Activated naive CD8-positive, alpha-beta T cell treated with anti-CD3 and anti-CD28 coated beads for 36 hours (primary cell): ENCODE measurements at regions not wholly inside any gene's neighbourhood (a gene's known extent, or its start where the extent isn't known, plus 50 kb on each side); places are given as distances from the start of the nearest gene placed in this dataset.

ENCODE experiments used
- DNase-seq: peaks from one replicate; pipeline ENCODE4 v3.0.0; 2021
- H3K27ac Mint-ChIP-seq: one replicate; pipeline ENCODE4 v1.8.0; 2022; ENCODE audit warnings: mild to moderate bottlenecking, moderate library complexity, mixed read lengths
- H3K27me3 Mint-ChIP-seq: one replicate; pipeline ENCODE4 v1.8.0; 2022; ENCODE audit warnings: mild to moderate bottlenecking, mixed read lengths
- H3K36me3 Mint-ChIP-seq: one replicate; pipeline ENCODE4 v1.8.0; 2021; ENCODE audit warnings: mild to moderate bottlenecking, mixed read lengths
- H3K4me1 Mint-ChIP-seq: one replicate; pipeline ENCODE4 v1.8.0; 2021; ENCODE audit warnings: mixed read lengths
- H3K4me3 Mint-ChIP-seq: one replicate; pipeline ENCODE4 v1.8.0; 2022; ENCODE audit warnings: mild to moderate bottlenecking, moderate library complexity, mixed read lengths
- H3K9me3 Mint-ChIP-seq: one replicate; pipeline ENCODE4 v1.8.0; 2022; ENCODE audit warnings: mixed read lengths

DNA sequence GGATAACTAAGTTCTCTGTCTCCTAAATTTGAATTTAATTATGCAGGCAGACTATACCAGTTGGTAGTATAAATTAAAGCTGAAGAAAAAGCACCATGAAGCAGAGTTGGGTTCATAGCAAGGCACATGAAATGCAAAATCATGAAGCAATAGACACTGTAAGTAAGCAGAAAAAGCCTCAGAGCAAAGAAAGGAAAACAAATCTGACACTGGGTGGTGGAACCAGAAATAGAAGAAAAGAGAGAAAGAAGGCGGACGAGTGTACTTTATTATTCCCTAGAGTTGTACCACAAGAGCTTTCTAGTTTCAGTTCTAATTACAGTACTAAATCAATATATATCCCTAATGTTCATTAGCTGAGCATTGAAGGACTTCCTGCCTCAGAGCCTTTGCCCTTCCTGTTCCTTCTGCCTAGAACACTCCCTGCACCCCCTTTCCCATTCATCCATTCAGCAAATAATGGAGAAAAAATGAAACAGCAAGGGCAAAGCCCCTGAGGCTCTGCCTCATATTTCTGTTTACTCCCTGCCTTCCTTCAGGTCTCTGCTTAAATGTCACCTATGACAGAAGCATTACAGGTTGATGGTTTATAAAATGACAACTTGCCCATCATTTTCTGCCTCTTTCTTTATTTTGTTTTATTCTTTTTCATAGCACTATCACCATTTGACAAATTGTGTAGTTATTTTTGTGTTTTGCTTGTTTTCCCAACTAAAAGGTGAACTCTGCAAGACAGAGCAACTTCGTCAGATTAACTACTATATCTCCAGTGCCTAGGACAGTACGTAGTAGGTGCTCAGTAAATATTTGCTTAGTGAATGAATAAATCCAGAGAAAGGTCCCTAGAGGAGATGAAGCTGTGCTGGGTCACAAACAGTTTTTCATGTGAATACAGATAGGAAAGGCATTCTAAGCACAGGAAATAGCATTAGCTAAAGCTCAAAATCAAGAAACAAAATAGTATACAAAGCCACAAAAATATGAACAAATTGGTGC, 154.0 kb upstream of the RASGEF1B start:
- no peak overlapping the region for H3K4me3 Mint-ChIP-seq
- no peak for DNase-seq
- peaks cover 19% of the 10 kb centered on the region for H3K4me1 Mint-ChIP-seq
- no peak overlapping the region for H3K27ac Mint-ChIP-seq
- H3K27me3 Mint-ChIP-seq, result no peaks in the 10 kb centered on the region
- peaks cover 1% of the 10 kb centered on the region for H3K9me3 Mint-ChIP-seq
- no peaks in the 10 kb centered on the region for H3K36me3 Mint-ChIP-seq

GRCh38 chr4:81623434-81623833, 151.7 kb upstream of the RASGEF1B start:
- DNase-seq, result no peak
- no peak overlapping the region for H3K27ac Mint-ChIP-seq
- no peaks in the 10 kb centered on the region for H3K36me3 Mint-ChIP-seq
- no peak overlapping the region for H3K4me3 Mint-ChIP-seq
- H3K27me3 Mint-ChIP-seq, result no peaks in the 10 kb centered on the region
- peaks cover 11% of the 10 kb centered on the region for H3K4me1 Mint-ChIP-seq
- peaks cover 3% of the 10 kb centered on the region for H3K9me3 Mint-ChIP-seq

GRCh38 chr4:81622474-81623184, 150.9 kb upstream of the RASGEF1B start:
- Mint-ChIP-seq H3K27ac (no peak overlapping the region), H3K36me3 (no peaks in the 10 kb centered on the region), H3K27me3 (no peaks in the 10 kb centered on the region), H3K4me3 (no peak overlapping the region), H3K4me1 (peaks cover 2% of the 10 kb centered on the region), H3K9me3 (peaks cover 2% of the 10 kb centered on the region)
- no peak for DNase-seq

GRCh38 chr4:81622028-81622427, 150.3 kb upstream of the RASGEF1B start:
- H3K4me3 Mint-ChIP-seq, result no peak overlapping the region
- H3K9me3 Mint-ChIP-seq, result peaks cover 2% of the 10 kb centered on the region
- peaks cover 2% of the 10 kb centered on the region for H3K4me1 Mint-ChIP-seq
- no peak for DNase-seq
- H3K27me3 Mint-ChIP-seq, result no peaks in the 10 kb centered on the region
- no peak overlapping the region for H3K27ac Mint-ChIP-seq
- no peaks in the 10 kb centered on the region for H3K36me3 Mint-ChIP-seq

GRCh38 chr4:81621490-81621889, 149.8 kb upstream of the RASGEF1B start:
- H3K4me3 Mint-ChIP-seq, result no peak overlapping the region
- H3K27me3 Mint-ChIP-seq, result no peaks in the 10 kb centered on the region
- H3K36me3 Mint-ChIP-seq, result no peaks in the 10 kb centered on the region
- DNase-seq, result no peak
- peaks cover 2% of the 10 kb centered on the region for H3K4me1 Mint-ChIP-seq
- H3K9me3 Mint-ChIP-seq, result peaks cover 2% of the 10 kb centered on the region
- H3K27ac Mint-ChIP-seq, result no peak overlapping the region

- Mint-ChIP-seq H3K27ac (no peak overlapping the region), H3K4me1 (peaks cover 2% of the 10 kb centered on the region), H3K27me3 (no peaks in the 10 kb centered on the region), H3K36me3 (no peaks in the 10 kb centered on the region), H3K4me3 (no peak overlapping the region), H3K9me3 (peaks cover 2% of the 10 kb centered on the region)
- no peak for DNase-seq
Observed at GRCh38 chr4:81620442-81620841, 148.7 kb upstream of the RASGEF1B start.

DNA sequence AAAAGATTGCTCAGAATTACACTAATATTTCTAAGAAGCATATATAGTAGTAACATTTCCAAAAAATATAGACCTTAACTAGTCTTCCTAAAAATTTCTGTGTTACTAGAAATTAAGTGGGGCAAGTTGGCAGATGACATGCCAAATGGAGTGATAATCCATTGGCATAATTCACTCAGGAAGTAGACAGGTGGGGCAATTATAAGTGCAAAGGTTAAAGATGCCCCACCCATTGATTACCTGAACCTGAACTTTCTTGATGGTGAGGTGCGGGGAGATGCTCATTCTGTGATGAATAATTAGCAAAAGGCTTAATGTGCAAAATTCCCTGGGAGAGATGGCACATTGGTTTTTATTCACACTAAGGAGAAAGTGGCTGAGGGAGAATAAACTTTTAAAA, 145.8 kb upstream of the RASGEF1B start:
- no peak overlapping the region for H3K27ac Mint-ChIP-seq
- no peak for DNase-seq
- H3K4me1 Mint-ChIP-seq, result no peaks in the 10 kb centered on the region
- H3K4me3 Mint-ChIP-seq, result no peak overlapping the region
- peaks cover 2% of the 10 kb centered on the region for H3K9me3 Mint-ChIP-seq
- no peaks in the 10 kb centered on the region for H3K27me3 Mint-ChIP-seq
- no peaks in the 10 kb centered on the region for H3K36me3 Mint-ChIP-seq

- Mint-ChIP-seq H3K4me1 (peaks cover 10% of the 10 kb centered on the region), H3K4me3 (no peak overlapping the region), H3K9me3 (peaks cover 3% of the 10 kb centered on the region), H3K27me3 (no peaks in the 10 kb centered on the region), H3K27ac (no peak overlapping the region), H3K36me3 (no peaks in the 10 kb centered on the region)
- DNase-seq, result no peak
Observed at GRCh38 chr4:81611221-81611620, 139.5 kb upstream of the RASGEF1B start.

DNA sequence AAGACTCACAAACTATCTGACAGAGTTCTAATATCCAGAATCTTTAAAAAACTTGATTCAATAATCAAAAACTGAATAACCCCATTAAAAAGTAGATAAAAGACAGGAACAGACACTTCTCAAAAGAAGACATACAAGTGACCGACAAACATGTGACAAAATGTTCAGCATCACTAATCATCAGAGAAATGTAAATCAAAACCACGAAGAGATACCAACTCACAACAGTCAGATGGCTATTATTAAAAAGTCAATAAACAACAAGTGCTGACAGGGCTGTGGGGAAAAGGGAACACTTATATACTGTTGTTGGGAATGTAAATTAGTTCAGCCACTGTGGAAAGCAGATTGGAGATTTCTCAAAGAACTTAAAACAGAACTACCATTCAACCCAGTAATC, 138.1 kb upstream of the RASGEF1B start:
- Mint-ChIP-seq H3K27ac (no peak overlapping the region), H3K27me3 (no peaks in the 10 kb centered on the region), H3K36me3 (no peaks in the 10 kb centered on the region), H3K4me3 (no peak overlapping the region), H3K4me1 (peaks cover 18% of the 10 kb centered on the region), H3K9me3 (peaks cover 3% of the 10 kb centered on the region)
- DNase-seq, result no peak

DNA sequence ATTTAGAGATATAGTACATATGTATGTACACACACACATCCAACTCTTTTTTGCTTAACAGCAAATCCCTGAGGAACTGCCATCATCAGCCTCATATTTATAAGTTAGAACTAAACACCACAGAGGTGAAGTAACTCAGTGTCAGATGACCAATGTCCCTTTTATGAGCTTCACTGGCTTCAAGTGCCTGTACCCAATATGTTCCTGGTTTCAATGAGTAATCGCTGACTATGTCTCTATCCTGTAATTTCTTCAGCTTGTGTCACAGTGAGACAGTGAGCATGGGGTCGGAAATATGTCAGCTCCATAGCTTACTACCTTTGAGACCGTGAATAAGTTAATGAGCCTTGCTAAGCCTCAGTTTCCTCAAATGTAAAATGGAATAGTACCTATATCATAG, 136.2 kb upstream of the RASGEF1B start:
- DNase-seq, result no peak
- H3K27ac Mint-ChIP-seq, result no peak overlapping the region
- no peaks in the 10 kb centered on the region for H3K27me3 Mint-ChIP-seq
- H3K4me1 Mint-ChIP-seq, result peaks cover 18% of the 10 kb centered on the region
- peaks cover 3% of the 10 kb centered on the region for H3K9me3 Mint-ChIP-seq
- no peaks in the 10 kb centered on the region for H3K36me3 Mint-ChIP-seq
- no peak overlapping the region for H3K4me3 Mint-ChIP-seq

- Mint-ChIP-seq H3K9me3 (peaks cover 3% of the 10 kb centered on the region), H3K27ac (peak overlapping the region; percentile 6), H3K4me3 (no peak overlapping the region), H3K4me1 (peaks cover 18% of the 10 kb centered on the region), H3K36me3 (no peaks in the 10 kb centered on the region), H3K27me3 (no peaks in the 10 kb centered on the region)
- no peak for DNase-seq
Observed at GRCh38 chr4:81606801-81607501, 135.2 kb upstream of the RASGEF1B start.

DNA sequence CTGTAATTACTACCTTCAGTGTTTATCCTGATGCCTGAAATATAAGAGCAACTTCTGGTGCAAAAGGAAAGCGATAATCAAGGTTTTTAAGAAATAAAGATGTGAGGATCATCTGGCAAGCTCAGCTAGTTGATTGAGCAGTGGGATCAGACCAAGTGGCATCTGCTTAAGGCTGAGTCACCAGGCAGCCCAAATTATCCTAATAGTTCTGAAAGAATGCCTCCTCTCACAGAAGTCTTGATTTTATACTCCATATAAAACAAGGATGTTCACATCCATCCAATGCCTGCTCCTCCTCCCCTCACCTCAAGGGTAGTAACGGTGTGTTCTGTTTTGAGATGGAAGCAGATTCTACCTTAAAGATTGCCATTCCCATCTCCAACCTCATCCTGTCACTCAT, 134.5 kb upstream of the RASGEF1B start:
- H3K4me1 Mint-ChIP-seq, result peaks cover 18% of the 10 kb centered on the region
- H3K27me3 Mint-ChIP-seq, result no peaks in the 10 kb centered on the region
- H3K4me3 Mint-ChIP-seq, result no peak overlapping the region
- no peak for DNase-seq
- no peaks in the 10 kb centered on the region for H3K36me3 Mint-ChIP-seq
- H3K27ac Mint-ChIP-seq, result no peak overlapping the region
- H3K9me3 Mint-ChIP-seq, result peaks cover 3% of the 10 kb centered on the region

GRCh38 chr4:81605271-81605670, 133.6 kb upstream of the RASGEF1B start:
- H3K36me3 Mint-ChIP-seq, result no peaks in the 10 kb centered on the region
- H3K4me1 Mint-ChIP-seq, result peaks cover 18% of the 10 kb centered on the region
- H3K4me3 Mint-ChIP-seq, result no peak overlapping the region
- no peaks in the 10 kb centered on the region for H3K27me3 Mint-ChIP-seq
- no peak for DNase-seq
- no peak overlapping the region for H3K27ac Mint-ChIP-seq
- H3K9me3 Mint-ChIP-seq, result peaks cover 2% of the 10 kb centered on the region

GRCh38 chr4:81604683-81605218, 133.0 kb upstream of the RASGEF1B start:
- no peak overlapping the region for H3K27ac Mint-ChIP-seq
- H3K4me1 Mint-ChIP-seq, result peaks cover 18% of the 10 kb centered on the region
- DNase-seq, result no peak
- no peak overlapping the region for H3K4me3 Mint-ChIP-seq
- H3K9me3 Mint-ChIP-seq, result peaks cover 1% of the 10 kb centered on the region
- H3K27me3 Mint-ChIP-seq, result no peaks in the 10 kb centered on the region
- H3K36me3 Mint-ChIP-seq, result no peaks in the 10 kb centered on the region

- DNase-seq, result no peak
- no peak overlapping the region for H3K27ac Mint-ChIP-seq
- no peak overlapping the region for H3K4me3 Mint-ChIP-seq
- peaks cover 18% of the 10 kb centered on the region for H3K4me1 Mint-ChIP-seq
- H3K9me3 Mint-ChIP-seq, result no peaks in the 10 kb centered on the region
- H3K36me3 Mint-ChIP-seq, result no peaks in the 10 kb centered on the region
- no peaks in the 10 kb centered on the region for H3K27me3 Mint-ChIP-seq
Observed at GRCh38 chr4:81602854-81603253, 131.1 kb upstream of the RASGEF1B start.
